GM12874 (cell line): ENCODE measurements at regions not wholly inside any gene's neighbourhood (a gene's known extent, or its start where the extent isn't known, plus 50 kb on each side); places are given as distances from the start of the nearest gene placed in this dataset.

ENCODE experiments used
- CTCF ChIP-seq: IDR thresholded peaks from 2 replicates; pipeline ENCODE4 v1.5.1; 2011; ENCODE audit warnings: low read depth, mild to moderate bottlenecking, control low read depth, low read length, moderate library complexity; ENCODE audit not compliant: insufficient read depth

- no peak for TF ChIP-seq CTCF
Measured at GRCh38 chr5:28415791-28416443, 1377.5 kb upstream of the CDH9 start.

GRCh38 chr5:28414619-28415018 lies 1376.2 kb upstream of the CDH9 start:
- no peak for TF ChIP-seq CTCF

GRCh38 chr5:28408651-28409050 lies 1370.3 kb upstream of the CDH9 start:
- TF ChIP-seq CTCF: no peak

GRCh38 chr5:28408186-28408585 lies 1369.8 kb upstream of the CDH9 start:
- TF ChIP-seq CTCF: no peak

GRCh38 chr5:28404363-28405071 lies 1366.1 kb upstream of the CDH9 start:
- TF ChIP-seq CTCF: no peak

- no peak for TF ChIP-seq CTCF
Measured at GRCh38 chr5:28403846-28404245, 1365.5 kb upstream of the CDH9 start.

GRCh38 chr5:28402590-28403301 lies 1364.4 kb upstream of the CDH9 start:
- no peak for TF ChIP-seq CTCF
